BJ (cell line): ENCODE measurements at regions not wholly inside any gene's neighbourhood (a gene's known extent, or its start where the extent isn't known, plus 50 kb on each side); places are given as distances from the start of the nearest gene placed in this dataset.

Source experiments
- CTCF ChIA-PET: fragments of 350-600 bp; formaldehyde crosslinking; extraction: SDS; loops from one replicate; lab custom pipeline; 2021; ENCODE audit warnings: antibody characterized with exemption, inconsistent platforms; lab: Yijun Ruan, JAX
- POLR2A ChIA-PET: fragments of 300-600 bp; sonication (Branson Sonifier 250); formaldehyde crosslinking; extraction: SDS; loops from one replicate; lab custom pipeline; 2021; ENCODE audit warnings: antibody characterized with exemption; lab: Charles Lee
- DNase-seq: peaks from one replicate; pipeline ENCODE4 v3.0.0-alpha.2; 2011; ENCODE audit warnings: low read depth
- H3K27me3 ChIP-seq: 2 replicates; pipeline ENCODE4 v1.6.0; 2011; ENCODE audit warnings: low read length; ENCODE audit not compliant: control insufficient read depth, insufficient read depth
- H3K36me3 ChIP-seq: 2 replicates; pipeline ENCODE4 v1.5.1; 2011; ENCODE audit warnings: low read length; ENCODE audit not compliant: control insufficient read depth, insufficient read depth
- H3K4me3 ChIP-seq: 2 replicates; pipeline ENCODE4 v1.5.1; 2011; ENCODE audit warnings: low read depth, mild to moderate bottlenecking, control low read depth, low read length
- CTCF ChIP-seq: IDR thresholded peaks from 2 replicates; pipeline ENCODE4 v1.5.1; 2011; ENCODE audit warnings: low read depth, mild to moderate bottlenecking, control low read depth, inconsistent platforms, low read length, moderate library complexity; ENCODE audit not compliant: insufficient read depth

DNA sequence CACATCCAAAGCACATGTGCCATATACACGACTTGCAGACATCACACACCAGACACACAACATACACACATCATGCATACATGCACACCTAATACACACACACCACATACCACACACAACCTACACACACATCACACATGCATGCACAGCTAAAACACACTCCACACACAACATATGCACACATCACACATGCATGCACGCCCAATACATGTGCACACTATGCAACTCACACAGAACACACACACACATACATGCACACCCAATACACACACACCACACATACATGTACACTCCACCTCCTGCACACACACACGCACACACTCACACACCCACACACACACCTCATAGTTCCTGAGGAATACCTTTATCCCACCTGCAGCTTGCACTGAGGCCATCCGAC is 436.0 kb downstream of the MIAT start:
- DNase-seq, result no peak
- Histone ChIP-seq H3K4me3 (no peak overlapping the region), H3K27me3 (peaks cover 7% of the 10 kb centered on the region), H3K36me3 (no peaks in the 10 kb centered on the region)
- no peak for TF ChIP-seq CTCF
- CTCF ChIA-PET, result no interaction called here
- POLR2A ChIA-PET, result no interaction called here

DNA sequence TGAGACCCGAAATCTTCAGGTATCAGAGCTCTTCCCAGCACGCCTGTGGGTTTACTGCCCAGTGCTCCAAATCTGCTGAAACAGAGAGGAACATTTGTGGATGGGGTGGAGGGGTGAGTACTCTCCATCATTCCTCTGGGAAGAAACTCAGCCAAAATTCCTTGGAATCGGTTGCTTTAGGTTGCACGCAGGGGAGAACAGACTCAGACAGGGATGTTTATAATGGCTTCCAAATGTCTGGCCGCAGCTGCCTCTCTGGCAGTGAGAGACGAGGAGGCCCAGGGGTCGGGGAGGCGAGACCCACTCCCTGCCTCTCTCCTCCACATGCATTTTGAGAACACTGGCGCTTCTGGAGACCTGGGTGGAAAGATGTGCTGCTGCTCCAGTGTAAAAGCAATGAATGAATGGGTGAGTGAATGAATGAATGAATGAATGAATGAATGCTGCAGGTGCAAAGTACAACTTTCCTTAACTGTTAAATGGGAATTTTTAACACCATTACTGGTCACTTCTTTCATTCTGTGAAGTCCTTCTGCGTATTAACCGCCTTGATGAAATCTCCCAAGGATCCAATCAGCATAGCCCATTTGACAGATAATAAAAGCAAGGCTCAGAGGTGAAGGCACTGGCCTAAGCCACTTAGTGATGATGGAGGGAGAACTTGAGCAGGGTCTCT is 437.4 kb downstream of the MIAT start:
- Histone ChIP-seq H3K27me3 (peaks cover 10% of the 10 kb centered on the region), H3K36me3 (no peaks in the 10 kb centered on the region), H3K4me3 (no peak overlapping the region)
- TF ChIP-seq CTCF, result no peak
- CTCF ChIA-PET, result interaction anchor here (0.6 to 0.7 kb wide), 2 partner anchors 29 to 258 kb away, joined by 3 read pairs; no protein-coding TSS in a partner anchor
- POLR2A ChIA-PET, result no interaction called here
- DNase-seq, result no peak

DNA sequence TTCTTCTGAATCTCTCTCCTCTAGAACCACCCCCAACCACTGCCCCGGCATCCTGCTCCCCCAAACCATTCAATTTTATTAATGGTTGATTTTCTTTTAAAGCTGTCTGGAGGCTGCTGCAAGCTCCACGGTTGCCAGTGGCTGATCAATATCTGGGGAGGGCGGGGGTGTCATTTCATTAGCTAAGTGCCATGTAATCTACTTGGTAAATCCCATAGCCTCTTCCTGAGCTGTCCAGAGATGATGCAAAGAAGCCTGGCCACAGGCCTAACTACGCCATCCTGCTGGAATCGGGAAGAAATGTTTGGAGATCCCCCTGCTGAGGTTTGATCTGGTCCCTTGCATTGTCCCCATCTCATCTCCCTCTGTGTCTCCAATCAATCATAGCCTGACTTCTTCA is 440.1 kb downstream of the MIAT start:
- TF ChIP-seq CTCF, result no peak
- ChIA-PET POLR2A (no interaction called here), CTCF (interaction anchor here (0.9 to 1.3 kb wide), 2 partner anchors 16 to 417 kb away, joined by 3 read pairs; no protein-coding TSS in a partner anchor)
- H3K36me3 ChIP-seq, result no peaks in the 10 kb centered on the region
- H3K4me3 ChIP-seq, result no peak overlapping the region
- H3K27me3 ChIP-seq, result peaks cover 27% of the 10 kb centered on the region
- DNase-seq, result no peak

- H3K4me3 ChIP-seq, result no peak overlapping the region
- peaks cover 29% of the 10 kb centered on the region for H3K27me3 ChIP-seq
- CTCF ChIA-PET, result interaction anchor here (0.9 to 1.3 kb wide), 2 partner anchors 15 to 417 kb away, joined by 3 read pairs; no protein-coding TSS in a partner anchor
- H3K36me3 ChIP-seq, result no peaks in the 10 kb centered on the region
- DNase-seq, result no peak
- no peak for TF ChIP-seq CTCF
- POLR2A ChIA-PET, result no interaction called here
These were observed 440.5 kb downstream of the MIAT start for GRCh38 chr22:27097933-27098332.

DNA sequence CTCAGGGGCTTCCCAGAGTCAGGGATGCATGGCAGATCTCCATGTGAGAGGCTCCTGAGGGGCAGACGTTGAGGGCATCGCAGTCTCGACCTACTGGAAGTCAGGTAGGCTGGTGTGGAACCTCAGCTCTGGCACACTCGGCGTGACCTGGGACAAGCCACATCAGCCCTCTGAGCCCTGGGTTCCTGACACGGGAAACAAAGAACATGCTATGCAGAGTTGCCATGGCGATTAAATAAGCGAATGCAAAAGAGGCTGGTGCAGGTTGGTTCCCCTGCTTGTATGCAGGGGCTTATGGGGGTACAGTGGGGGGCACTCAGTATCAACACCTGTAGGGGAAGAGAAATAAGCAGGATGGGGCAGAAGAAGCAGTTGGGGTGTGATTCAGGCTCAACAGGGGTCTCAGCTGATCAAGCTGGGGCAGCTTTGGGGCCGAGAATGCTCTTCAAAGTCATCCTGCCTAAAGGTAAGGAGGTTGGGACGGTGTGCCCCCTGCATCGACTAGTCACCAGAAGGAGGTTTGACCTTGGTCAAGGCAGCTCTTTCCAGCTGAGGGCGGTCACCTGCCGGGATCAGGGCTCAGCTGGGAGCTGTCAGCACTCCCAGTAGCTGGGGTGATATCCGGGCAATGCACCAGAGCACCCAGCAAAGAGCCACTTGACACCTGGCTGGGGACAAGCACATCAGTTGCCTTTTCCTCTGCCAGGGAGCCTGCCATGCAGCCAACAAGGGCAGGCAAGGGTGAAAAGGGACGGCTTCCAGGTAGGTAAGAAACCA is 442.7 kb downstream of the MIAT start:
- H3K27me3 ChIP-seq, result peaks cover 34% of the 10 kb centered on the region
- TF ChIP-seq CTCF, result no peak
- POLR2A ChIA-PET, result no interaction called here
- no peaks in the 10 kb centered on the region for H3K36me3 ChIP-seq
- CTCF ChIA-PET, result no interaction called here
- no peak for DNase-seq
- H3K4me3 ChIP-seq, result no peak overlapping the region
